ENCODE measurements at regions not wholly inside any gene's neighbourhood (a gene's known extent, or its start where the extent isn't known, plus 50 kb on each side); places are given as distances from the start of the nearest gene placed in this dataset.

- TF ChIP-seq ZBTB26 (CRISPR knock-in tag; IDR thresholded peaks at IDR 0.05; ENCODE audit: borderline replicate concordance) (no peak), ZNF510 (CRISPR knock-in tag; IDR thresholded peaks at IDR 0.05; ENCODE audit: low read depth) (no peak), ASH2L (IDR thresholded peaks at IDR 0.05; ENCODE audit: insufficient read length, low read depth, low read length) (no peak), CC2D1A (CRISPR knock-in tag; IDR thresholded peaks at IDR 0.05) (no peak), ZNF598 (CRISPR knock-in tag; IDR thresholded peaks at IDR 0.05; ENCODE audit: borderline replicate concordance) (no peak), LRRFIP1 (CRISPR knock-in tag; conservative IDR thresholded peaks at IDR 0.05) (no peak), KDM3A (CRISPR knock-in tag; IDR thresholded peaks at IDR 0.05; ENCODE audit: low read depth) (no peak), ATF7 (IDR thresholded peaks at IDR 0.05) (no peak), ATF7 (CRISPR knock-in tag; IDR thresholded peaks at IDR 0.05) (no peak), ZMYM3 (CRISPR knock-in tag; IDR thresholded peaks at IDR 0.05) (no peak), ARHGAP35 (CRISPR knock-in tag; IDR thresholded peaks at IDR 0.05; ENCODE audit: borderline replicate concordance) (no peak), MLLT10 (CRISPR knock-in tag; IDR thresholded peaks at IDR 0.05) (no peak)
Measured at GRCh38 chr10:129278686-129279085, 188.4 kb upstream of the MGMT start (continued).

All from HepG2 (cell line).